Stimulated activated CD4-positive, alpha-beta T cell treated with anti-CD3 and anti-CD28 coated beads, TNF-alpha, amount 100 ng/mL, for 1 hour (primary cell): ENCODE measurements at regions not wholly inside any gene's neighbourhood (a gene's known extent, or its start where the extent isn't known, plus 50 kb on each side); places are given as distances from the start of the nearest gene placed in this dataset.

Experiments used
- DNase-seq, 3 donors: peaks; one replicate each; pipeline ENCODE4 v3.0.0-alpha.2; 2020; ENCODE audit warnings: low read depth in 3 of 3, low spot score in 1 of 3

GRCh38 chr4:13250263-13250662 is 233.9 kb downstream of the RAB28 start:
- DNase-seq = no peak

- DNase-seq = no peak
Measured at GRCh38 chr4:13248621-13249298, 235.4 kb downstream of the RAB28 start.

GRCh38 chr4:13246107-13246506 is 238.0 kb downstream of the RAB28 start:
- DNase-seq = no peak

GRCh38 chr4:13244444-13244843 is 239.7 kb downstream of the RAB28 start:
- DNase-seq = no peak

- no peak for DNase-seq
Measured at GRCh38 chr4:13243152-13243551, 241.0 kb downstream of the RAB28 start.

- DNase-seq = no peak
Measured at GRCh38 chr4:13240066-13240465, 244.1 kb downstream of the RAB28 start.

GRCh38 chr4:13238936-13239335 is 245.2 kb downstream of the RAB28 start:
- DNase-seq = no peak

- DNase-seq = no peak
Measured at GRCh38 chr4:13236485-13236884, 247.7 kb downstream of the RAB28 start.

- DNase-seq = no peak
Measured at GRCh38 chr4:13233755-13234154, 250.4 kb downstream of the RAB28 start.

- no peak for DNase-seq
Measured at GRCh38 chr4:13219971-13220370, 264.2 kb downstream of the RAB28 start.

GRCh38 chr4:13218326-13218958 is 265.7 kb downstream of the RAB28 start:
- no peak for DNase-seq

- no peak for DNase-seq
Measured at GRCh38 chr4:13215560-13215959, 268.6 kb downstream of the RAB28 start.

GRCh38 chr4:13212936-13213335 is 271.2 kb downstream of the RAB28 start:
- DNase-seq = no peak

GRCh38 chr4:13209600-13209999 is 274.5 kb downstream of the RAB28 start:
- no peak for DNase-seq

GRCh38 chr4:13208558-13209193 is 275.5 kb downstream of the RAB28 start:
- DNase-seq = no peak

- no peak for DNase-seq
Measured at GRCh38 chr4:13207226-13207625, 276.9 kb downstream of the RAB28 start.

- no peak for DNase-seq
Measured at GRCh38 chr4:13203101-13203500, 281.0 kb downstream of the RAB28 start.

- DNase-seq = no peak
Measured at GRCh38 chr4:13202701-13203100, 281.4 kb downstream of the RAB28 start.

- no peak for DNase-seq
Measured at GRCh38 chr4:13201241-13201640, 282.9 kb downstream of the RAB28 start.

- no peak for DNase-seq
Measured at GRCh38 chr4:13196721-13197120, 287.4 kb downstream of the RAB28 start.

- DNase-seq = no peak
Measured at GRCh38 chr4:13193662-13194061, 290.5 kb downstream of the RAB28 start.

- no peak for DNase-seq
Measured at GRCh38 chr4:13190093-13190721, 293.9 kb downstream of the RAB28 start.
